ENCODE measurements at regions not wholly inside any gene's neighbourhood (a gene's known extent, or its start where the extent isn't known, plus 50 kb on each side); places are given as distances from the start of the nearest gene placed in this dataset.

DNA sequence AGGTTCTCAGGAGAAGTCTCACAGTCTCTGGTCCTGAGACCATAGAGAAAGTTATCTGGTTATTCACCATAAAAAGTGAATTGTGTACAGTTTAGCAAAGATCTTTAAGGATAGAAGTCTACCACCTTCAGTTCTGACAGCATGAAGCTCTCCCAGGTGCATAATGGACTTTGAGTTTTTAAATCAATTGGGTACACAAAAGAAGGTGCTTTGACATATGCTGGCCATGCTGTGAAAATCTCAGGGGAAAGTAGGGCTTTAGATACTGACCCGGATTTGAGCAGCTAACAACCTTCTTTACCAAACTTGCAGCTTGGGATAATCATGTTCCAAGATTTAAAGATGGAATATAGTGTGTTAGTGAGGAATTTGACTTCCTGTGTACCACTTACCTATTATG, 264.2 kb downstream of the ZSWIM6 start:
- DNase-seq (ENCODE audit: low spot score) = no peak

DNA sequence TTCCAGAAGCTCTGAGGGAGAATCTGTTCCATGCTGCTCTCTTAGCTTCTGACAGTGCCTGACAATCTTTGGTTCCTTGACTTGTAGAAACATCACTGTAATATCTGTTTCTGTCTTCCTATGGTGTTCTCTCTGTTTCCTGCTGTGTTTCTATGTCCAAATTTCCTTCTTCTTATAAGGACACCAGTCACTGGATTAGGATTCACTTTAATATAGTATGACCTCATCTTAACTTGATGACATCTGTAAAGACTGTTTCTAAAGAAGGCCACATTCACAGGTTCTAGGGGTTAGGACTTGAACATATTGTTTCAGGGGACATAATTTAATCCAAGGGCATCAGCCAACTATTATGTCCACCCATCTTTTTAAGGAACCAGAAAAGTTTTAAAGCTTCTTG, 265.6 kb downstream of the ZSWIM6 start:
- no peak for DNase-seq (ENCODE audit: low spot score)

GRCh38 chr5:61598126-61598525, 266.1 kb downstream of the ZSWIM6 start:
- no peak for DNase-seq (ENCODE audit: low spot score)

GRCh38 chr5:61599370-61600122, 267.5 kb downstream of the ZSWIM6 start:
- no peak for DNase-seq (ENCODE audit: low spot score)

GRCh38 chr5:61600123-61600444, 268.0 kb downstream of the ZSWIM6 start:
- DNase-seq (ENCODE audit: low spot score) = no peak

DNA sequence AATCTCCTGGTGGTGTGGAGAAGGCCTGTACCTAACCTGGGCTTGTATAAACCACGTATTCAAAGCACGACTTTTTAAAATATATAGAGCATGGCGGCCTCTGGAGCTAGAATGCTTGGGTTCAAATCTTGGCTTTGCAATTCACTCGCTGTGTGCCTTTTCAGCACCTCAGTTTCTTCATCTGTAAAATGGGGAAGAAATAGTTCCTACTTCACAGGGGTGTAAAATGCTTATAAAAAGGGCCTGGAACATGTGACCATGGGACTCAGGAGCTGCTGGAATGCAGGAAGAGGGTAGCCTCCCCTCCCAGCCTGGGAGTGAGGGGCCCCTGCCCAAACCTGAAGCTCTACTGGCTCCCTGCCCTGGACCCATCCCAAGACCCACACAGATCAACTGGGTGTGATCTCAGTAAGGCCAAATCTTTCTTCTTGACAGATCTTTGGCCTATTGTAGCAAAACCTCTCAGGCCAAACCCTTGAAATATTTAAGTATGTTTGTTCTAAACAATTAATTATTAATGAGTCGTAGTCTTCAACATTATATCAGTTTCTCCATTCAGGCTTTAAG, 269.0 kb downstream of the ZSWIM6 start:
- DNase-seq (ENCODE audit: low spot score) = no peak

DNA sequence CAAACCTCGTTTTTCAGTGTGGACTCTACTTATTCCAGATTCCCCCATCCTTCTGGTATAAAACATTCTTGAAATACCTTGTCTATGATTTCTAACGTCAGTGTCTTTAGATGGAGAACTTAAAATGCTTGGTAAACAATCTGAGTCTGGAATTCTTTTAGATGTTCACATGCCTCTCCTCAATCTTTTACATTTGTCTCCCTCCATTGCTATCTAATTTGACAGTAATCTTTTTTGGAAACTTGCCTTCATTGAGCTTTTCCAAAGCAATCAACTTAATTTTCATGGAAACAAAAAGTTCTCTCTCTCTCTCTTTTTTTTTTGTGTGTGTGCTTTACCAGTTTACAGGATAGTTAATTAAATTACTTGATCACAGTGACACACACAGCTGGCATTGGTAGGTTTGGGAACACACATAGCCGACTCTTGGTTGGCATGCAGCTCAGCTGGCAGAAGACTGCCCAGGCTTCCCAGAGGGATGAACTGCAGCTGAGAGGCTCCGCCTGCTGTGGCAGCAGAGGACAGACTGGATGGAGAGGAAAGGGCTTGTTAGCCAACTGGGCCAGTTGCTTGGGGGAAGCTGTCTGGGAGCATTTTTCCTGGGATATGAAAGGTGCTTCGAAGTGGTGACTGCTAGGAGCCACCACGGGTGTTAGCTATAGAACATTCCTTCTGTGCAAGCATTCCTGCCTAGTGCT, 271.3 kb downstream of the ZSWIM6 start:
- no peak for DNase-seq (ENCODE audit: low spot score)

DNA sequence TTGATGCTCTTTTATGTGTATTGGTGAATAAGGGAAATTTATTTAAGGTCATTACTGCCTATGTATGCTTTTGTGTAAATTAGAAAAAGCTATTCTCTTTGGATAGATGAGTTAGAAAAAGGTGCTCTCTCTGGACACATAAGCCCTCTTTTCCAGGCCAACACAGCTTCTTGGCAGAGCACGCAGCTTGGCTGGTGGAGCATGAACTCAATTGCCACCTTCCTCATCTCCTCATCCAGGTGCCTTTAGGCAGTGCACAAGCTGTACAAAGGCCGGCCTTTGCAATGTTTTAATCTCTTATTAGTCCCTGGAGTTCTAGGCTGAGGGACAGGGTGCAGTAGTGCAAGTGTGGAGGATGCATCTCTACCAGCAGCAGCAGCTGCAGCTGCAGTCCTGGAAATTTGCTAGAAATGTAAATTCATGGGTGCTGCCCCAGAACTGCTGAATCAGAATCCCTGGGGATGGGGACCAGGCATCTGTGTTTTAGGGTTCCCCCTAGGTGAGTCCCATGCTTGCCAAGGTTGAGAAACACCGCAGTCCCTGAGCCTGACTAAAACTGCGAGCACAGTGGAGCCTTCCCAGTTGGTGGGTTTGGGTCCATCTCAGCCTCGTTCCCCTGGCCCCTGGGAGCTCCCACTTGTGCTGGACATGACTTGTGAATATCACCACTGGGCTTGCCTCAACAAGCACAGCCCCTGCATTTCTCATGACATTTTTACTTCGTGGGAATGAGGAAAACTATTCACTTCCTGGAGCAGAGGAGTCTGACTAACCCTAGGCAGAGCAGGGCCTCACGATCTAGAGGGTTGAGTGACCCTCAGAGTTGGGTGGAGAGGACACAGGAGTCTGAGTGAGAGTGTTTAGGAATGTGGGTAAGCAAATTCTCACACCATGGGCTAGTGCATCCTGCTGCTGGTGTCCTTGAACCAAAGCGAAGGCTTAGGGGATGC, 272.3 kb downstream of the ZSWIM6 start:
- DNase-seq (ENCODE audit: low spot score) = no peak

- no peak for DNase-seq (ENCODE audit: low spot score)
Measured at GRCh38 chr5:61609840-61610677, 278.0 kb downstream of the ZSWIM6 start.

- DNase-seq (ENCODE audit: low spot score) = no peak
Measured at GRCh38 chr5:61610678-61611024, 278.6 kb downstream of the ZSWIM6 start.

- DNase-seq (ENCODE audit: low spot score) = no peak
Measured at GRCh38 chr5:61612431-61612830, 280.4 kb downstream of the ZSWIM6 start.

DNA sequence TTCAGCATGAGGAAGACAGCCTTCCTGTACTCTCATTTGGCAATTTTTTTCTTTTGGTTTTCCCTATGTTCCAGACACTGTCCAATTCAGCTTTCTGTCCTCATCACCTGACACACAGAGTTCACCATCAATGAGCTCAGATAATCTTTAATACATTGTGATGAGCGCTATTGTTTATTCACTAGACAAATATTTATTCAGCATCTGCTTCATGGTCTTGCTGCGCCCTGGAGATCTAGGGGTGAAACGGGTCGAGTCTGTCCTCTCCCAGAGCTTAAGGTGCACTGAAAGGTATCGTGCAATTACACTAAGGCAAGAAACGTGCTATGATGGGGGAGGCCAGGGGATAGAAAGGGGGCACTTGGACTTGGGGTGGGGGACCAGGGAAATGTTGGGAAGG, 281.6 kb downstream of the ZSWIM6 start:
- no peak for DNase-seq (ENCODE audit: low spot score)

DNA sequence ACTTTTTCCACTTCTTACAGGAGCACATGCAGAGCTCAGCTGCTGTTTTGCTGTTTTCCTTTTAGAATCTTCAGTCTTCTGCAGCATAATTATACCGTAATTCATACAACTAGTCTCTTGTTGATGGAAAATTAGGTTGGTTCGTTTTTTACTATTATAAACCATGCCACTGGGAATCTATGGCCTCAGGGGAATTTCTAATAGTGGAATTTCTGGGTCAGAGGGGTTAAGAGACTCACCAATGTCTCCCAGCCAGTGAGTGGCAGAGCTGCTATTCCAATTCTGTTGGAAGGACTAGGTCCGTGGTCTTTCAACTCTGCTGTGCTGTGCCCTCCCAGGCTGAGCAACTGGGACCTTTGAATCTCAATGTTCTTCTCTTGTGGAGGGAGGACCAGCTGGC, 282.5 kb downstream of the ZSWIM6 start:
- DNase-seq (ENCODE audit: low spot score) = no peak

DNA sequence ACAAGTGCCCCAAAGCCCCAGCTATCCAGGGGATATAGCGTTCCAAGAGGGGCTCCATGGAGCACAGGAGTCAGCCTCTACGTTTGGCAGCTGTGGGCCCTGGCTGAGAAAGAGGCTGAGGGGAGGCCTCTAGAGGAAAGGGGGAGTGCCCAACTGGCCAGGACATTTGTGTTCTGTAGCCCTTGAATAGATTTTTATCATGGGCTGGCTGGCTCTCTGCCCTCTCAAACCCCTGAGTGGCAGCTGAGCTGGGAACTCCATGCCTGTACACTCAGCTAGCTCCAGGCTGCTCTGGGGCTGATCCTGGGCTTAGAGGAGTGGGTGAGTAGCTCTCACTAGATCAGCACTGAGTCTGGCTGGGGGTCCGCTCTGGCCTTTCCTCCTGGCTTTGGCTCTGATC, 285.0 kb downstream of the ZSWIM6 start:
- DNase-seq (ENCODE audit: low spot score) = no peak

DNA sequence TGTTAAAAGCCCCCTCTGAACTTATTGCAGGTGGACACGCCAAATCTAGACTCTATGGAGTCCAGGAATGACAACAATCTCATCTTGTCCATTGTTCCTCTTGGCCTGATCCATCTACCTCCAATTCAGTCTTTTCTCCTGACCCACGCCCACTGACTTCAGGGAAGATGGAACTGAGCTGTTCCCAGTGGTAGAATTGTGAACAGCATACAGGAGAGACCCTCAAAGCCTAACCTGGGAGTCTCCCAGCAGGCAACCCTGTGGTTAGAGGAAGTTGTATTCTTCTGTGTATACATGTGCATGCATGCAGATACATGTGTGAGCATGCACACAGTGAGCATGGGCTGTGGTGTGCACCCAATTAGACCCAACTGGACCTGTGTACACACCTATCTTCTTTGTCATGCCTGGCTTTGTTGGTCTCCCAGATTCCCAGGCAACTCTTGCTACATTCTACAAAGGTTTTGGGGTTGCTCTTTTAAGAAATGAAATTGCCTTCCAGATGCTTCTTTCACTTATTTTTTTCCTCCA, 286.0 kb downstream of the ZSWIM6 start:
- no peak for DNase-seq (ENCODE audit: low spot score)

DNA sequence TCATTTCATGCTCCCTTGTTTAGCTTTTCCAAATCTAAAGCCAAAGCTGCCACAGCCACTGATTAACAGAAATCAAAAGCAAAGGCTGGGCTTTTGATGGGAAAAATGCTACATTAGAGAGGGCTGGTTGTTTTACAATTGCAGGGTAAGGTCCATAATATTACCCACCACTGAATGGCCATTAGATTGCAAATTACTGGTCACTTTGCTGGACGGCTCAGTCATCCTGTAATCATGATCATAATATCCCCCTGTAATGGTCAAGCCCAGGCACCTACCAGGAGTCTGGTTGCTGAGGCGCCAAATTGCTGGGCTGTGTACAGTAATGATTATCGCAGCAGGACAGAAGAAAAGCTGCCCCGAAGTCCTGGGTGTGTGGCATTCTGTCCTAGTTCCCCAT, 286.5 kb downstream of the ZSWIM6 start:
- no peak for DNase-seq (ENCODE audit: low spot score)

GRCh38 chr5:61619289-61619688, 287.2 kb downstream of the ZSWIM6 start:
- DNase-seq (ENCODE audit: low spot score) = no peak

DNA sequence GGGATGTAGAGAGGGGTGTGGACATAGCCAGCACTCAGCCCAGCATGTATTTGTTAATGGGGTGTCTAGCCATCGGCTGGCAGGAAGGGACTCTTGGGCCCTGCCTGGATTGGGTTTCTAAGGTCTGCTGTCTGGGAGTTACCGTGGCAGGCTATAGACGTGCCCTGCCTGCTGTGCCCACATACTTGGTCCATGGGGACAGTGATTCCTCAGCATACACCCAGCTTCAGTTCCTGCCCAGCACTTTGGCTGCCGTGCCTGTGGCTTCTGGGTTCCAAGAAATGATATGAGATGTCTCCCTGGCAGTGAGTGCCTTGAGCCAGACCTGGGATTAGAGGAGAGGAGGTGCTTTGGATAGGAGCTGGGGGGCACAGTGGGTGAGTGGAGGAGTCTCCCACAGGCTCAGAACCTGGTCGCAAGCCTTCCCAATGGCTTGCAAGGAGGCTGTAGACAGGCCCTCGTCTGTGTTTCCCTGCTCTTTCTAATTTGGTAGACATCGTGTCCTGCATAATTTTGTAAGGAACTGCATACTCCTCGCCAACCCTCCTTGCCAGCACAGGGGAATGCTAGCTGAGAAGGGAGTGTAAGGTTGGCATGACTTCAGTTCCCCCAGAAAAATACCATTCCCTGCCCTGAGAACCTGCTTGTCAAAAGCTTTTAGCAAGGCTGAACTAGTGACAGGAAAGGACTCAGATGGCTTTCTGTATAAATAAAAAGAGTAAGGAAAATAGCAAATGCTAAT, 287.9 kb downstream of the ZSWIM6 start:
- DNase-seq (ENCODE audit: low spot score) = no peak

DNA sequence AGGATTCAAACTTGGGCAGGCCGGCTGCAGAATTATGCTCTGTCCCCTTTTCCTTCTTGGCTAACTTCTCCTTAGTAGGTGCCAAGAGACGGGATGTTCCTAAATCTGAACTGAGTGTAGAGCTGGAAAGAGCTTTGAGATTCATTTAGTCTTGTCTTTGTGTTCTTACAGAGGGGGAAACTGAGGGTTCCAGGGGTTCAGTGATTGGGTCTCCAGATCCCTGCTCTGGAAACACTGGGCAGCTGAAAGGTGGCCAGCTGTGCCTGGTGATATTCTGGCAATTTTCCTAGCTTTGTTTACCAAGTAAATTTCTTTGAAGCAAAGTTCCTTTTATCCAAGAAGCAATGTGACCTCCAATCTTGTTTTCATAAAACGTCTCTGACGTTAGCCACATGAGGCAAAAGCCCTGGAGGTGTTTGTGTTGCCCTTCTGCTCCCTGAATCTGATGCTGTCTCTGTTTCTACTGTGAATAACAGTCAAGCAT, 288.7 kb downstream of the ZSWIM6 start:
- no peak for DNase-seq (ENCODE audit: low spot score)

DNA sequence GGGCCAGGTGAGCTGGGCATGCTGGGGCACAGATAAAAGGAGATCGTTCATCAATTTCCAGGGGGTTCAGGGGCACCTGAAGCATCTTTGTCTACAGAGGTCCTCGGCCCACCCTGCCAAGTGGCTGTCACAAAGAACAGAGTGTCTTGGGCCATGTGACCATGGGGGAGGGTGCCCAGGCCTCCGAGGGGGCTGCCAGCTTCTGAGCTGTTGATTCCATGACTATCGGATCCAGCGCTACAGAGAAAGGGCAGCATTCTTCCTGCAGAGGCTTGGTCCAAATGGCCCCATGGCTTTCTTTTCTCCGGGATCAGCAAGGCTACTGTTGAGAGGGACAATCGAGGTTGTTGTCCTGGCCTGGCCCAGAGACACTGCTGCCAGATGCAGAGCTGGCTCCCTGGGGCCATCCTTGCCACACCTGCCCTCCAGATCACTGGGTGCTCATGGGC, 289.2 kb downstream of the ZSWIM6 start:
- no peak for DNase-seq (ENCODE audit: low spot score)
